ENCODE measurements at regions not wholly inside any gene's neighbourhood (a gene's known extent, or its start where the extent isn't known, plus 50 kb on each side); places are given as distances from the start of the nearest gene placed in this dataset.

- Histone ChIP-seq H3K36me3 (no peaks in the 10 kb centered on the region), H3K27ac (no peak overlapping the region), H3K4me3 (no peak overlapping the region), H3K27me3 (replicated peaks in 1 of 7) (peaks cover 0 to 34% (median 0%) of the 10 kb centered on the region in 7 donors), H3K4me1 (peaks cover 0 to 4% (median 0%) of the 10 kb centered on the region in 6 donors), H3K9me3 (peaks cover 0 to 22% (median 0%) of the 10 kb centered on the region in 8 donors)
- WGBS, 5 donors: 56 to 69% (median 60%) methylated on average over 8 of the region's 8 CpGs
- no peak for DNase-seq
- intact Hi-C loops (cut with DNase I; ENCODE audit: low total_unique reads): no loop called here
- TF ChIP-seq POLR2A (IDR thresholded peaks at IDR 0.05) (no peak), POLR2AphosphoS5 (IDR thresholded peaks at IDR 0.05) (no peak), CTCF (IDR thresholded peaks at IDR 0.05 in 8 of 11, conservative IDR thresholded peaks at IDR 0.05 in 3 of 11) (no peak)
Measured at GRCh38 chr19:28401739-28402424, 811.1 kb downstream of the UQCRFS1 start.

GRCh38 chr19:28400953-28401671 lies 811.8 kb downstream of the UQCRFS1 start:
- Histone ChIP-seq H3K27me3 (replicated peaks in 1 of 7) (peaks cover 0 to 34% (median 0%) of the 10 kb centered on the region in 7 donors), H3K4me1 (peaks cover 0 to 4% (median 0%) of the 10 kb centered on the region in 6 donors), H3K9me3 (peaks cover 0 to 22% (median 0%) of the 10 kb centered on the region in 8 donors), H3K36me3 (no peaks in the 10 kb centered on the region), H3K27ac (no peak overlapping the region), H3K4me3 (no peak overlapping the region)
- DNase-seq: no peak
- WGBS, 5 donors: 73 to 90% (median 88%) methylated on average over 5 of the region's 5 CpGs
- TF ChIP-seq CTCF (IDR thresholded peaks at IDR 0.05 in 8 of 11, conservative IDR thresholded peaks at IDR 0.05 in 3 of 11) (no peak), POLR2AphosphoS5 (IDR thresholded peaks at IDR 0.05) (no peak), POLR2A (IDR thresholded peaks at IDR 0.05) (no peak)
- intact Hi-C loops (cut with DNase I; ENCODE audit: low total_unique reads): no loop called here

- intact Hi-C loops (cut with DNase I; ENCODE audit: low total_unique reads): no loop called here
- WGBS, 5 donors: 81 to 97% (median 85%) methylated on average over 1 of the region's 1 CpG
Measured at GRCh38 chr19:28399187-28399586, 813.8 kb downstream of the UQCRFS1 start.

More at GRCh38 chr19:28399187-28399586, 813.8 kb downstream of the UQCRFS1 start:
- H3K36me3 ChIP-seq: no peaks in the 10 kb centered on the region
- H3K27me3 ChIP-seq (replicated peaks in 1 of 7): peaks cover 0 to 19% (median 0%) of the 10 kb centered on the region in 7 donors
- no peak for DNase-seq
- no peak overlapping the region for H3K27ac ChIP-seq
- no peak overlapping the region for H3K4me3 ChIP-seq
- H3K4me1 ChIP-seq: peaks cover 0 to 3% (median 0%) of the 10 kb centered on the region in 6 donors
- TF ChIP-seq POLR2AphosphoS5 (IDR thresholded peaks at IDR 0.05): no peak
- TF ChIP-seq CTCF (IDR thresholded peaks at IDR 0.05 in 8 of 11, conservative IDR thresholded peaks at IDR 0.05 in 3 of 11): no peak
- no peak for TF ChIP-seq POLR2A (IDR thresholded peaks at IDR 0.05)
- peaks cover 0 to 22% (median 0%) of the 10 kb centered on the region in 8 donors for H3K9me3 ChIP-seq

Data from spleen (tissue), 11 donors.